HCT116 (cell line): ENCODE measurements at regions not wholly inside any gene's neighbourhood (a gene's known extent, or its start where the extent isn't known, plus 50 kb on each side); places are given as distances from the start of the nearest gene placed in this dataset.

Experiments
- ATAC-seq: fragments of 200-7000 bp; cut with Tn5 transposase; 2 replicates; pipeline ENCODE4 v1.9.1; 2020; ENCODE audit warnings: mild to moderate bottlenecking, moderate library complexity
- BruUV-seq: library from RNA; stranded (reverse); fragments of 400-500 nt; replicated peaks from 2 replicates; lab custom pipeline; 2021; lab: Mats Ljungman, UMichigan
- CTCF ChIA-PET: fragments of 300-600 bp; sonication (Branson Sonifier 250); formaldehyde crosslinking; loops from one replicate; lab custom pipeline; 2021; ENCODE audit warnings: antibody characterized with exemption; lab: Charles Lee
- POLR2A ChIA-PET: fragments of 300-600, 350-600 bp; sonication (Branson Sonifier 250); formaldehyde crosslinking; loops from one replicate; lab custom pipeline; 2021; ENCODE audit warnings: antibody characterized with exemption; lab: Charles Lee
- RAD21 ChIA-PET, 2 experiments: fragments of 300-600 bp; sonication (Branson Sonifier 250); formaldehyde crosslinking; loops; one replicate each; lab custom pipeline; 2023; ENCODE audit warnings: low total read pairs in 2 of 2; ENCODE audit not compliant: uncharacterized antibody in 2 of 2, unreplicated experiment in 2 of 2, low non-redundant PET in 1 of 2; lab: Charles Lee
- DNase-seq: peaks from one replicate; pipeline ENCODE4 v3.0.0-alpha.2; 2010; ENCODE audit warnings: low read depth, low spot score
- H2AFZ ChIP-seq: fragments of 200-600 bp; shearing (Covaris generic), sonication (generic); 2 replicates; pipeline ENCODE4 v1.6.1; 2017; ENCODE audit warnings: low read depth, mixed run types, mixed read lengths, antibody characterized with exemption, low read length; ENCODE audit not compliant: poor library complexity, severe bottlenecking
- H3K27ac ChIP-seq: 2 replicates; pipeline ENCODE4 v1.5.1; 2012; ENCODE audit warnings: low read depth, low read length
- H3K27me3 ChIP-seq: fragments of 200-600 bp; sonication (generic); 2 replicates; pipeline ENCODE4 v1.6.1; 2016; ENCODE audit warnings: mixed run types, low read length, mixed read lengths; ENCODE audit not compliant: insufficient read depth
- H3K36me3 ChIP-seq, 2 experiments: fragments of 200-500 bp in 1 of 2; fragments of 200-600 bp in 1 of 2; sonication (Bioruptor generic) in 1 of 2; sonication (generic) in 1 of 2; 2 replicates each; pipeline versions ENCODE4 v1.5.1 to v1.6.1; 2014 to 2016; ENCODE audit warnings: low read length in 2 of 2, inconsistent platforms in 1 of 2, mixed read lengths in 1 of 2, mixed run types in 1 of 2; ENCODE audit not compliant: insufficient read depth in 2 of 2, control insufficient read depth in 1 of 2
- H3K4me1 ChIP-seq, 2 experiments: fragments of 200-600 bp in 1 of 2; sonication (generic) in 1 of 2; 2 replicates each; pipeline versions ENCODE4 v1.5.1 to v1.6.1; 2012 to 2017; ENCODE audit warnings: low read length in 2 of 2, inconsistent platforms in 1 of 2, mild to moderate bottlenecking in 1 of 2, mixed read lengths in 1 of 2, mixed run types in 1 of 2, moderate library complexity in 1 of 2; ENCODE audit not compliant: insufficient read depth in 2 of 2, control insufficient read depth in 1 of 2
- H3K4me2 ChIP-seq: fragments of 200-600 bp; sonication (generic); 2 replicates; pipeline ENCODE4 v1.6.1; 2017; ENCODE audit warnings: mixed run types, low read length, mixed read lengths
- H3K4me3 ChIP-seq, 2 experiments: fragments of 200-600 bp in 1 of 2; sonication (generic) in 1 of 2; replicated peaks in 1 of 2; 2 replicates each; pipeline ENCODE4 v1.5.1; 2011 to 2016; ENCODE audit warnings: low read length in 2 of 2, control low read depth in 1 of 2, low read depth in 1 of 2, mild to moderate bottlenecking in 1 of 2, mixed read lengths in 1 of 2, mixed run types in 1 of 2
- H3K79me2 ChIP-seq: fragments of 200-600 bp; sonication (generic); 2 replicates; pipeline ENCODE4 v1.6.1; 2017; ENCODE audit warnings: mild to moderate bottlenecking, mixed run types, low read length, moderate library complexity, mixed read lengths; ENCODE audit not compliant: insufficient read depth
- H3K9ac ChIP-seq: fragments of 200-600 bp; sonication (generic); 2 replicates; pipeline ENCODE4 v1.6.1; 2016; ENCODE audit warnings: low read length, mixed read lengths
- H3K9me2 ChIP-seq: fragments of 200-600 bp; sonication (generic), shearing (Covaris generic); 2 replicates; pipeline ENCODE4 v1.6.1; 2017; ENCODE audit warnings: mixed run types, mild to moderate bottlenecking, moderate library complexity; ENCODE audit not compliant: insufficient read depth
- H3K9me3 ChIP-seq, 2 experiments: fragments of 200-500 bp in 1 of 2; fragments of 200-600 bp in 1 of 2; sonication (Bioruptor generic) in 1 of 2; sonication (generic) in 1 of 2; 2 replicates each; pipeline ENCODE4 v1.6.1; 2014 to 2017; ENCODE audit warnings: low read length in 2 of 2, mixed read lengths in 2 of 2, inconsistent platforms in 1 of 2, low read depth in 1 of 2, mild to moderate bottlenecking in 1 of 2, mixed run types in 1 of 2, moderate library complexity in 1 of 2; ENCODE audit not compliant: control insufficient read depth in 1 of 2, insufficient read depth in 1 of 2
- H4K20me1 ChIP-seq: fragments of 200-600 bp; sonication (generic), shearing (Covaris generic); 2 replicates; pipeline ENCODE4 v1.6.1; 2017; ENCODE audit warnings: mixed run types, mild to moderate bottlenecking, moderate library complexity; ENCODE audit not compliant: insufficient read depth
- ATF3 ChIP-seq: IDR thresholded peaks from 2 replicates; pipeline ENCODE4 v1.6.1; 2012
- CBX3 ChIP-seq: IDR thresholded peaks from 2 replicates; pipeline ENCODE4 v1.6.1; 2012; ENCODE audit warnings: low read depth
- CEBPB ChIP-seq: IDR thresholded peaks from 2 replicates; pipeline ENCODE4 v1.6.1; 2012; ENCODE audit warnings: low read depth
- EGR1 ChIP-seq: IDR thresholded peaks from 2 replicates; pipeline ENCODE4 v1.6.1; 2012; ENCODE audit warnings: low read depth
- ELF1 ChIP-seq: IDR thresholded peaks from 2 replicates; pipeline ENCODE4 v1.6.1; 2012; ENCODE audit warnings: low read depth, borderline replicate concordance
- EZH2 ChIP-seq: fragments of 200-600 bp; sonication (generic); IDR thresholded peaks from 2 replicates; pipeline ENCODE4 v1.6.1; 2017; ENCODE audit warnings: antibody characterized with exemption, mixed run types
- FOSL1 ChIP-seq: IDR thresholded peaks from 2 replicates; pipeline ENCODE4 v1.6.1; 2012; ENCODE audit warnings: low read depth
- JUND ChIP-seq: IDR thresholded peaks from 2 replicates; pipeline ENCODE4 v1.6.1; 2012
- MAX ChIP-seq: IDR thresholded peaks from 2 replicates; pipeline ENCODE4 v1.6.1; 2012
- POLR2A ChIP-seq: IDR thresholded peaks from 2 replicates; pipeline ENCODE4 v1.7.0; 2011; ENCODE audit warnings: borderline replicate concordance; ENCODE audit not compliant: insufficient read depth, insufficient read length; ENCODE audit errors: extremely low read depth
- POLR2AphosphoS5 ChIP-seq: IDR thresholded peaks from 2 replicates; pipeline ENCODE4 v1.6.1; 2011; ENCODE audit warnings: mild to moderate bottlenecking, low read depth, low read length, moderate library complexity
- RAD21 ChIP-seq: IDR thresholded peaks from 2 replicates; pipeline ENCODE4 v1.6.1; 2012; ENCODE audit warnings: low read depth, mild to moderate bottlenecking
- SIN3A ChIP-seq: IDR thresholded peaks from 2 replicates; pipeline ENCODE4 v1.6.1; 2012; ENCODE audit warnings: low read depth
- SP1 ChIP-seq: IDR thresholded peaks from 2 replicates; pipeline ENCODE4 v1.6.1; 2012; ENCODE audit warnings: low read depth
- SRF ChIP-seq: IDR thresholded peaks from 2 replicates; pipeline ENCODE4 v1.6.1; 2012; ENCODE audit warnings: low read depth
- TCF7L2 ChIP-seq: IDR thresholded peaks from 2 replicates; pipeline ENCODE4 v1.7.0; 2011; ENCODE audit warnings: borderline replicate concordance, inconsistent platforms; ENCODE audit not compliant: insufficient read depth, insufficient read length; ENCODE audit errors: extremely low read depth
- YY1 ChIP-seq: IDR thresholded peaks from 2 replicates; pipeline ENCODE4 v1.6.1; 2011; ENCODE audit warnings: low read length, low read depth, moderate library complexity, mild to moderate bottlenecking; ENCODE audit not compliant: insufficient replicate concordance; ENCODE audit errors: extremely low read depth
- ZBTB33 ChIP-seq: IDR thresholded peaks from 2 replicates; pipeline ENCODE4 v1.6.1; 2011; ENCODE audit warnings: mild to moderate bottlenecking, low read length, moderate library complexity; ENCODE audit not compliant: insufficient replicate concordance; ENCODE audit errors: extremely low read depth
- ZFX ChIP-seq: fragments of 450-650 bp; IDR thresholded peaks from 2 replicates; pipeline ENCODE4 v1.6.1; 2017
- ZNF274 ChIP-seq: fragments of 200-500 bp; sonication (Bioruptor generic); IDR thresholded peaks from 2 replicates; pipeline ENCODE4 v1.6.1; 2014; ENCODE audit warnings: mild to moderate bottlenecking, low read depth, low read length, inconsistent platforms
- intact Hi-C: fragments of 100-400 bp; cut with micrococcal nuclease; formaldehyde crosslinking; loops from 2 replicates; pipeline ENCODE4 v1.10.0; 2022

DNA sequence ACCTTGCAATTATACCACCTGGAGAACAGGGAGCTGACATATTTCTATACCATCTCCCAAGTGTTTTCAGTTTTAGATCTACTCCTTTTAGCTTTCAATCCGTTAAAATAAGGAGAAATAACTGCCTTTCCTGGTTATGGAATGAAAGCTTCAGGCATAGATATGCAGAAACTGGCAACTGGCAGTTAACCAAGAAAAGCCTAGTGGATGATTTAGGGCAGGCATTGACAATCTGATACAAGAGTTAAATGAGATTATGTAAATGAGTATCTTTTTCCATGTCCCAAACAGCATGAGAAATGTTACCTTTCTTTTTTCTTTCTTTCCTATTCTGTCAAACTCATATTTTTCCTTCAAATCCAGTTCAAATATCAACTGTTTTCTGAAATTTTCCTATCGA lies 689.1 kb upstream of the DPPA4 start:
- H3K9ac ChIP-seq: no peak overlapping the region
- RAD21 ChIA-PET: no interaction called here
- no peak overlapping the region for H3K4me3 ChIP-seq
- H3K4me1 ChIP-seq: peaks cover 0 to 19% of the 10 kb centered on the region in 2 experiments; a peak in 2 of 4 replicates
- no peak overlapping the region for H3K4me2 ChIP-seq
- TF ChIP-seq SIN3A (no peak), SP1 (no peak), TCF7L2 (no peak), EZH2 (no peak), ZFX (no peak), ZBTB33 (no peak), POLR2A (no peak), POLR2AphosphoS5 (no peak), ELF1 (no peak), FOSL1 (no peak), SRF (no peak), EGR1 (no peak), JUND (no peak), CEBPB (no peak), CBX3 (no peak), MAX (no peak), YY1 (no peak), ZNF274 (no peak), ATF3 (no peak), RAD21 (no peak)
- H3K27ac ChIP-seq: no peak overlapping the region
- H3K9me2 ChIP-seq: no peaks in the 10 kb centered on the region
- CTCF ChIA-PET: no interaction called here
- ATAC-seq: no peak
- no peaks in the 10 kb centered on the region for H3K79me2 ChIP-seq
- H3K27me3 ChIP-seq: no peaks in the 10 kb centered on the region
- H3K9me3 ChIP-seq: no peaks in the 10 kb centered on the region
- peak overlapping the region; percentile 49 for H2AFZ ChIP-seq
- no peaks in the 10 kb centered on the region for H3K36me3 ChIP-seq
- POLR2A ChIA-PET: interaction anchor here (1.1 kb wide), 1 partner anchor 31 kb away, joined by 3 read pairs; no protein-coding TSS in a partner anchor
- no peak for DNase-seq
- no peaks in the 10 kb centered on the region for H4K20me1 ChIP-seq
- intact Hi-C loops: no loop called here
- BruUV-seq: no TSS peak
